Vagina (tissue), 2 donors: ENCODE measurements at regions not wholly inside any gene's neighbourhood (a gene's known extent, or its start where the extent isn't known, plus 50 kb on each side); places are given as distances from the start of the nearest gene placed in this dataset.

Experiments
- DNase-seq, 2 donors: peaks; one replicate each; pipeline ENCODE4 v3.0.0-alpha.2; 2017; ENCODE audit errors: extremely low spot score in 2 of 2
- H3K27ac ChIP-seq: fragments of 200-600 bp; sonication (generic); one replicate; pipeline ENCODE4 v1.5.1; 2019
- H3K27me3 ChIP-seq: fragments of 200-600 bp; sonication (generic); one replicate; pipeline ENCODE4 v1.5.1; 2019
- H3K36me3 ChIP-seq, 2 donors: fragments of 200-600 bp; sonication (generic); one replicate each; pipeline ENCODE4 v1.5.1; 2017 to 2019
- H3K4me1 ChIP-seq: fragments of 200-600 bp; sonication (generic); one replicate; pipeline ENCODE4 v1.5.1; 2019
- H3K4me3 ChIP-seq, 2 donors: fragments of 200-600 bp; sonication (generic); 1 replicate in 1 of 2; 2 replicates in 1 of 2; pipeline ENCODE4 v1.5.1; 2016 to 2019
- H3K9me3 ChIP-seq: fragments of 200-600 bp; sonication (generic); one replicate; pipeline ENCODE4 v1.5.1; 2019
- POLR2A ChIP-seq, 2 donors: fragments of 450-650 bp; IDR thresholded peaks; one replicate each; pipeline ENCODE4 v1.6.1; 2017; ENCODE audit warnings: antibody characterized with exemption in 2 of 2, mild to moderate bottlenecking in 2 of 2, moderate library complexity in 2 of 2
- POLR2AphosphoS5 ChIP-seq, 2 donors: sonication (generic); formaldehyde crosslinking; IDR thresholded peaks; one replicate each; pipeline ENCODE4 v1.9.0; 2017; ENCODE audit warnings: antibody characterized with exemption in 2 of 2, mild to moderate bottlenecking in 2 of 2, low read depth in 1 of 2; ENCODE audit not compliant: insufficient read depth in 1 of 2
- intact Hi-C: fragments of 100-400 bp; cut with DNase I; formaldehyde crosslinking; loops from one replicate; pipeline ENCODE4 v1.15.1; 2023
- TF ChIP-seq, protein P1 (sequence below), 3 experiments: fragments of 450-650 bp in 2 of 3; fragments of 200-600 bp in 1 of 3; sonication (generic) in 1 of 3; IDR thresholded peaks; one replicate each; pipeline ENCODE4 v1.5.1; 2017 to 2019; ENCODE audit warnings: antibody characterized with exemption in 3 of 3, mild to moderate bottlenecking in 2 of 3, moderate library complexity in 2 of 3

DNA sequence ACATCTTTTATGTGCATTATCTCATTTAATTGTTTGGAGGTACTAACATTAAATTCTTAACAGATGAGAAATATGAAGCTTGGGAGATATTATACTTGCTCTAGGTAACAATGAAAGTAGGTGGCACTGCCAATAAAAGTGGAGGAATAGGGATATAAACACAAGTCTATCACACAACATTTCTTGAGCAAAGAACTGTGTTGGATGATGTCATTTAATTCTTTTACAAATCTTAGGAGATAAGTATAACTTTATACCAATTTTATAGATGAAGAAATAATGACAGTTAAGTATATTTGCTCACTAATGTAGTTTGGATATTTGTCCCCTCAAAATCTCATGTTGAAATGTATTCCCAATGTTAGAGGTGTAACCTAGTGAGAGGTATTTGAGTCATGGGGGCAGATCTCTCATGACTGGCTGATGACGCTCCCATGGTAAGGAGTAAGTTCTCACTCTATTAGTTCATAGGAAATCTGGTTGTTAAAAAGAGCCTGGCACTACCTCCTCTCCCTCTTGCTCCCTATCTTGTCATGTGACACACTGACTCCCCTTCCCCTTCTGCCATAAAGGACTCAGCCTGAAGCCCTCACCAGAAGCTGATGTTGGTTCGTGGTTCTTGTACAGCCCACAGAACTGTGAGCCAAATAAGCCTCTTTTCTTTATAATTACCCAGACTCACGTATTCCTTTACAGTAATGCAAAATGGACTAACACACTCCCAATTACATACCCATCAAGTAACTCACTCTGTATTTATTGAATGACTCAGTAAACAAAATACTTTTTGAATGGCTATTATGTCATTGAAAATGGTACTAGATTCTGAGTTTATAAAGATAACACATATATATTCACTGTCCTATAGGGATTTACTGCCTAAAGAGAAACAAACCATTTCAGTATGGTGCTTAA is 146.8 kb upstream of the KITLG start:
- intact Hi-C loops, result no loop called here
- H3K4me3 ChIP-seq, result no peak overlapping the region

GRCh38 chr12:88725592-88726143 is 145.4 kb upstream of the KITLG start:
- DNase-seq, result no peak
- Histone ChIP-seq H3K27ac (no peak overlapping the region), H3K4me3 (no peak overlapping the region), H3K27me3 (no peaks in the 10 kb centered on the region), H3K9me3 (no peaks in the 10 kb centered on the region), H3K36me3 (no peaks in the 10 kb centered on the region), H3K4me1 (no peaks in the 10 kb centered on the region)
- intact Hi-C loops, result no loop called here
- TF ChIP-seq POLR2AphosphoS5 (IDR thresholded peaks at IDR 0.05; ENCODE audit: insufficient read depth in 1 of 2, low read depth in 1 of 2) (no peak), POLR2A (IDR thresholded peaks at IDR 0.05) (no peak)
- TF ChIP-seq, protein P1, sequence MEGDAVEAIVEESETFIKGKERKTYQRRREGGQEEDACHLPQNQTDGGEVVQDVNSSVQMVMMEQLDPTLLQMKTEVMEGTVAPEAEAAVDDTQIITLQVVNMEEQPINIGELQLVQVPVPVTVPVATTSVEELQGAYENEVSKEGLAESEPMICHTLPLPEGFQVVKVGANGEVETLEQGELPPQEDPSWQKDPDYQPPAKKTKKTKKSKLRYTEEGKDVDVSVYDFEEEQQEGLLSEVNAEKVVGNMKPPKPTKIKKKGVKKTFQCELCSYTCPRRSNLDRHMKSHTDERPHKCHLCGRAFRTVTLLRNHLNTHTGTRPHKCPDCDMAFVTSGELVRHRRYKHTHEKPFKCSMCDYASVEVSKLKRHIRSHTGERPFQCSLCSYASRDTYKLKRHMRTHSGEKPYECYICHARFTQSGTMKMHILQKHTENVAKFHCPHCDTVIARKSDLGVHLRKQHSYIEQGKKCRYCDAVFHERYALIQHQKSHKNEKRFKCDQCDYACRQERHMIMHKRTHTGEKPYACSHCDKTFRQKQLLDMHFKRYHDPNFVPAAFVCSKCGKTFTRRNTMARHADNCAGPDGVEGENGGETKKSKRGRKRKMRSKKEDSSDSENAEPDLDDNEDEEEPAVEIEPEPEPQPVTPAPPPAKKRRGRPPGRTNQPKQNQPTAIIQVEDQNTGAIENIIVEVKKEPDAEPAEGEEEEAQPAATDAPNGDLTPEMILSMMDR (IDR thresholded peaks at IDR 0.05), result no peak

More for the DNA sequence above, 146.8 kb upstream of the KITLG start:
- H3K9me3 ChIP-seq, result no peaks in the 10 kb centered on the region
- no peak overlapping the region for H3K27ac ChIP-seq
- H3K27me3 ChIP-seq, result no peaks in the 10 kb centered on the region
- no peak for DNase-seq
- H3K36me3 ChIP-seq, result no peaks in the 10 kb centered on the region
- TF ChIP-seq POLR2AphosphoS5 (IDR thresholded peaks at IDR 0.05; ENCODE audit: insufficient read depth in 1 of 2, low read depth in 1 of 2) (no peak), POLR2A (IDR thresholded peaks at IDR 0.05) (no peak)
- TF ChIP-seq, protein P1 (IDR thresholded peaks at IDR 0.05), result no peak
- no peaks in the 10 kb centered on the region for H3K4me1 ChIP-seq

DNA sequence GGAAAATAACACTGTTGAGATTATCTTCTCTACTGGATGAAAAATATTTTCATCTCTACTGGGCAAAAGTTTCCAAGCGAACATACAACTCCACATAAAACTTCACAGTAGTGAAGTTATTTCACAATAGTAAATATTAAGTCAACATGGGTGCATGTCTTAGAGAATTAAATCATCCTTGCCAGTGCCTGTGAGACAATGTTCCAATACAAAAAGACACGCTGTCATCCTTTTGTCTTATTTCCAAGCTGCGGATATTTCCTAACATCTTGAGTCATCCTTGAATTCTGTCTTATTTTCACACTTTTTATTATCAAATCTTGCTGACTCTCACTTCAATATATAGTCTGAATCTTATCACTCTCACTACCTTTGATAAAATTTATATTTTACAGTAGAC is 142.9 kb upstream of the KITLG start:
- H3K4me3 ChIP-seq, result no peak overlapping the region
- H3K27me3 ChIP-seq, result no peaks in the 10 kb centered on the region
- intact Hi-C loops, result no loop called here
- H3K9me3 ChIP-seq, result no peaks in the 10 kb centered on the region
- H3K27ac ChIP-seq, result no peak overlapping the region
- no peaks in the 10 kb centered on the region for H3K4me1 ChIP-seq
- H3K36me3 ChIP-seq, result no peaks in the 10 kb centered on the region
- peak in 1 of 2 donors; percentile 39 for TF ChIP-seq POLR2AphosphoS5 (IDR thresholded peaks at IDR 0.05; ENCODE audit: insufficient read depth in 1 of 2, low read depth in 1 of 2)
- TF ChIP-seq POLR2A (IDR thresholded peaks at IDR 0.05), result no peak
- TF ChIP-seq, protein P1 (IDR thresholded peaks at IDR 0.05), result no peak
- no peak for DNase-seq

- DNase-seq, result no peak
- TF ChIP-seq POLR2A (IDR thresholded peaks at IDR 0.05) (no peak), POLR2AphosphoS5 (IDR thresholded peaks at IDR 0.05; ENCODE audit: insufficient read depth in 1 of 2, low read depth in 1 of 2) (no peak)
- TF ChIP-seq, protein P1 (IDR thresholded peaks at IDR 0.05), result no peak
- no peaks in the 10 kb centered on the region for H3K36me3 ChIP-seq
- H3K9me3 ChIP-seq, result no peaks in the 10 kb centered on the region
- no peak overlapping the region for H3K27ac ChIP-seq
- H3K27me3 ChIP-seq, result no peaks in the 10 kb centered on the region
- intact Hi-C loops, result no loop called here
- H3K4me3 ChIP-seq, result no peak overlapping the region
- H3K4me1 ChIP-seq, result no peaks in the 10 kb centered on the region
These were observed 140.7 kb upstream of the KITLG start for GRCh38 chr12:88720785-88721650.
